NCI-H82 (cell line): ENCODE measurements at regions not wholly inside any gene's neighbourhood (a gene's known extent, or its start where the extent isn't known, plus 50 kb on each side); places are given as distances from the start of the nearest gene placed in this dataset.
"Not testable (repeated sequence)": the region's sequence is repeated elsewhere in the genome, so short reads cannot be mapped to it uniquely, and the experiment has no call there.

Experiments
- DNase-seq: peaks from one replicate; lab custom pipeline; 2025; lab: John Stamatoyannopoulos, UW

GRCh38 chr1:110260194-110260593, 50.1 kb downstream of the KCNC4 start:
- no peak for DNase-seq

GRCh38 chr1:110262296-110262695, 52.2 kb downstream of the KCNC4 start:
- no peak for DNase-seq

GRCh38 chr1:110262846-110263631, 52.9 kb downstream of the KCNC4 start:
- no peak for DNase-seq

- DNase-seq = no peak
Measured at GRCh38 chr1:110264430-110264829, 54.3 kb downstream of the KCNC4 start.

- DNase-seq = no peak
Measured at GRCh38 chr1:110265186-110265585, 55.1 kb downstream of the KCNC4 start.

GRCh38 chr1:110266834-110267233, 56.7 kb downstream of the KCNC4 start:
- DNase-seq = no peak

- DNase-seq = no peak
Measured at GRCh38 chr1:110267260-110267659, 57.1 kb downstream of the KCNC4 start.

- DNase-seq = no peak
Measured at GRCh38 chr1:110272045-110272444, 61.9 kb downstream of the KCNC4 start.

GRCh38 chr1:110273832-110274231, 63.7 kb downstream of the KCNC4 start:
- not testable (repeated sequence) for DNase-seq

GRCh38 chr1:110280126-110280525, 59.1 kb upstream of the RBM15 start:
- DNase-seq = no peak

- no peak for DNase-seq
Measured at GRCh38 chr1:110280804-110281203, 58.4 kb upstream of the RBM15 start.

- DNase-seq = peak; percentile 87
Measured at GRCh38 chr1:110281363-110282290, 57.5 kb upstream of the RBM15 start.

- no peak for DNase-seq
Measured at GRCh38 chr1:110282395-110282794, 56.8 kb upstream of the RBM15 start.

GRCh38 chr1:110283677-110284076, 55.5 kb upstream of the RBM15 start:
- no peak for DNase-seq

- DNase-seq = no peak
Measured at GRCh38 chr1:110285316-110285715, 53.9 kb upstream of the RBM15 start.

- no peak for DNase-seq
Measured at GRCh38 chr1:110286564-110286963, 52.6 kb upstream of the RBM15 start.

- DNase-seq = no peak
Measured at GRCh38 chr1:110288111-110288510, 51.1 kb upstream of the RBM15 start.
